ENCODE measurements at regions not wholly inside any gene's neighbourhood (a gene's known extent, or its start where the extent isn't known, plus 50 kb on each side); places are given as distances from the start of the nearest gene placed in this dataset.

- Histone ChIP-seq H3K4me3 (no peak overlapping the region), H3K9me3 (no peaks in the 10 kb centered on the region), H3K36me3 (ENCODE audit: low read depth) (no peaks in the 10 kb centered on the region), H3K4me1 (ENCODE audit: low read depth) (no peaks in the 10 kb centered on the region)
- no peak for TF ChIP-seq CTCF (IDR thresholded peaks at IDR 0.05)
- no peak for DNase-seq
- no peak for ATAC-seq
- intact Hi-C loops (cut with DNase I, micrococcal nuclease), result no loop called here
Measured at GRCh38 chr3:17990390-17990789, 248.0 kb upstream of the TBC1D5 start.

GRCh38 chr3:17986348-17986816 is 244.0 kb upstream of the TBC1D5 start:
- Histone ChIP-seq H3K36me3 (ENCODE audit: low read depth) (no peaks in the 10 kb centered on the region), H3K4me1 (ENCODE audit: low read depth) (no peaks in the 10 kb centered on the region), H3K9me3 (no peaks in the 10 kb centered on the region), H3K4me3 (no peak overlapping the region)
- DNase-seq (no peak), ATAC-seq (no peak)
- intact Hi-C loops (cut with DNase I, micrococcal nuclease), result no loop called here
- no peak for TF ChIP-seq CTCF (IDR thresholded peaks at IDR 0.05)

- ATAC-seq (no peak), DNase-seq (no peak)
- H3K4me3 ChIP-seq, result no peak overlapping the region
- H3K4me1 ChIP-seq (ENCODE audit: low read depth), result no peaks in the 10 kb centered on the region
- intact Hi-C loops (cut with DNase I, micrococcal nuclease), result no loop called here
- TF ChIP-seq CTCF (IDR thresholded peaks at IDR 0.05), result no peak
- no peaks in the 10 kb centered on the region for H3K9me3 ChIP-seq
- no peaks in the 10 kb centered on the region for H3K36me3 ChIP-seq (ENCODE audit: low read depth)
Measured at GRCh38 chr3:17985658-17986347, 243.4 kb upstream of the TBC1D5 start.

- intact Hi-C loops (cut with DNase I, micrococcal nuclease), result no loop called here
- ATAC-seq (no peak), DNase-seq (no peak)
- H3K9me3 ChIP-seq, result no peaks in the 10 kb centered on the region
- H3K4me1 ChIP-seq (ENCODE audit: low read depth), result no peaks in the 10 kb centered on the region
- no peak overlapping the region for H3K4me3 ChIP-seq
- no peak for TF ChIP-seq CTCF (IDR thresholded peaks at IDR 0.05)
- no peaks in the 10 kb centered on the region for H3K36me3 ChIP-seq (ENCODE audit: low read depth)
Measured at GRCh38 chr3:17983106-17983505, 240.7 kb upstream of the TBC1D5 start.

- no peaks in the 10 kb centered on the region for H3K9me3 ChIP-seq
- DNase-seq, result no peak
- no peaks in the 10 kb centered on the region for H3K4me1 ChIP-seq (ENCODE audit: low read depth)
- intact Hi-C loops (cut with DNase I, micrococcal nuclease), result no loop called here
- no peak for ATAC-seq
- H3K36me3 ChIP-seq (ENCODE audit: low read depth), result no peaks in the 10 kb centered on the region
- no peak overlapping the region for H3K4me3 ChIP-seq
- no peak for TF ChIP-seq CTCF (IDR thresholded peaks at IDR 0.05)
Measured at GRCh38 chr3:17982211-17982880, 239.9 kb upstream of the TBC1D5 start.

Measured in mucosa of descending colon (tissue), 3 donors.